SK-N-SH (cell line): ENCODE measurements at regions not wholly inside any gene's neighbourhood (a gene's known extent, or its start where the extent isn't known, plus 50 kb on each side); places are given as distances from the start of the nearest gene placed in this dataset.

Experiments used
- CTCF ChIA-PET: fragments of 300-600, 350-600 bp; formaldehyde crosslinking; extraction: SDS; loops from one replicate; lab custom pipeline; 2021; lab: Yijun Ruan, JAX
- POLR2A ChIA-PET: fragments of 350-600 bp; sonication (Branson Sonifier 250); formaldehyde crosslinking; extraction: SDS; loops from one replicate; lab custom pipeline; 2020; ENCODE audit warnings: antibody characterized with exemption, inconsistent platforms; lab: Yijun Ruan, JAX
- DNase-seq: peaks from one replicate; pipeline ENCODE4 v3.0.0; 2012
- H2AFZ ChIP-seq: fragments of 200-600 bp; sonication (generic); 2 replicates; pipeline ENCODE4 v1.8.1; 2016; ENCODE audit warnings: antibody characterized with exemption, mild to moderate bottlenecking, low read depth
- H3F3A ChIP-seq: fragments of 200-600 bp; sonication (generic); replicated peaks from 2 replicates; pipeline ENCODE3; 2016; ENCODE audit warnings: antibody characterized with exemption, mild to moderate bottlenecking; ENCODE audit not compliant: insufficient read depth
- H3K27ac ChIP-seq, 2 experiments: fragments of 200-500 bp in 1 of 2; fragments of 200-600 bp in 1 of 2; sonication (Bioruptor generic) in 1 of 2; sonication (generic), shearing (Covaris generic) in 1 of 2; 2 replicates each; pipeline versions ENCODE4 v1.5.1 to v1.6.1; 2014 to 2016; ENCODE audit warnings: low read depth in 2 of 2, inconsistent platforms in 1 of 2, low read length in 1 of 2, mild to moderate bottlenecking in 1 of 2, mixed read lengths in 1 of 2
- H3K27me3 ChIP-seq: fragments of 200-600 bp; sonication (generic), shearing (Covaris generic); 2 replicates; pipeline ENCODE4 v1.6.1; 2016; ENCODE audit warnings: mixed run types; ENCODE audit not compliant: insufficient read depth
- H3K36me3 ChIP-seq, 2 experiments: fragments of 200-500 bp in 1 of 2; fragments of 200-600 bp in 1 of 2; sonication (Bioruptor generic) in 1 of 2; sonication (generic) in 1 of 2; replicated peaks in 1 of 2; 2 replicates each; pipeline versions ENCODE3 to v1.5.1; 2014 to 2016; ENCODE audit warnings: low read length in 1 of 2, mild to moderate bottlenecking in 1 of 2; ENCODE audit not compliant: insufficient read depth in 2 of 2, control insufficient read depth in 1 of 2
- H3K4me1 ChIP-seq, 2 experiments: fragments of 200-500 bp in 1 of 2; fragments of 200-600 bp in 1 of 2; sonication (Bioruptor generic) in 1 of 2; sonication (generic), shearing (Covaris generic) in 1 of 2; 2 replicates each; pipeline versions ENCODE4 v1.5.1 to v1.6.1; 2014 to 2016; ENCODE audit warnings: low read depth in 1 of 2, low read length in 1 of 2, mixed run types in 1 of 2; ENCODE audit not compliant: insufficient read depth in 2 of 2, control insufficient read depth in 1 of 2
- H3K4me2 ChIP-seq: fragments of 200-600 bp; sonication (generic), shearing (Covaris generic); 2 replicates; pipeline ENCODE4 v1.6.1; 2017; ENCODE audit warnings: mixed run types
- H3K4me3 ChIP-seq, 2 experiments: fragments of 200-500 bp in 1 of 2; fragments of 200-600 bp in 1 of 2; sonication (Bioruptor generic) in 1 of 2; sonication (generic), shearing (Covaris generic) in 1 of 2; 2 replicates each; pipeline versions ENCODE4 v1.5.1 to v1.8.1; 2014 to 2016; ENCODE audit warnings: low read depth in 2 of 2, inconsistent platforms in 1 of 2, low read length in 1 of 2, mild to moderate bottlenecking in 1 of 2, mixed read lengths in 1 of 2, moderate library complexity in 1 of 2
- H3K79me2 ChIP-seq: fragments of 200-600 bp; sonication (generic); 2 replicates; pipeline ENCODE4 v1.8.1; 2017; ENCODE audit warnings: mild to moderate bottlenecking; ENCODE audit not compliant: insufficient read depth
- H3K9ac ChIP-seq: fragments of 200-600 bp; sonication (generic); 2 replicates; pipeline ENCODE4 v1.6.1; 2017; ENCODE audit warnings: mixed run types
- H3K9me2 ChIP-seq: fragments of 200-600 bp; sonication (generic); 2 replicates; pipeline ENCODE4 v1.6.1; 2017; ENCODE audit warnings: mixed run types
- H3K9me3 ChIP-seq: fragments of 200-600 bp; sonication (generic); 2 replicates; pipeline ENCODE4 v1.6.1; 2017; ENCODE audit warnings: mixed run types, mild to moderate bottlenecking, moderate library complexity
- H4K20me1 ChIP-seq: fragments of 200-600 bp; sonication (generic); 2 replicates; pipeline ENCODE4 v1.6.1; 2017; ENCODE audit warnings: mild to moderate bottlenecking, mixed run types; ENCODE audit not compliant: insufficient read depth
- ELF1 ChIP-seq: IDR thresholded peaks from 2 replicates; pipeline ENCODE4 v1.4.0; 2012
- EP300 ChIP-seq, 2 experiments: IDR thresholded peaks; 2 replicates each; pipeline versions ENCODE4 v1.4.0 to v1.6.1; 2012; ENCODE audit warnings: borderline replicate concordance in 1 of 2, low read depth in 1 of 2, low read length in 1 of 2
- EZH2phosphoT487 ChIP-seq: fragments of 200-600 bp; sonication (generic); IDR thresholded peaks from 2 replicates; pipeline ENCODE4 v1.6.1; 2017; ENCODE audit warnings: low read depth, mixed run types, mild to moderate bottlenecking, antibody characterized with exemption, moderate library complexity, borderline replicate concordance
- FOSL2 ChIP-seq: IDR thresholded peaks from 2 replicates; pipeline ENCODE4 v1.4.0; 2012; ENCODE audit warnings: low read depth, mild to moderate bottlenecking, moderate library complexity, borderline replicate concordance
- FOXJ3 ChIP-seq: sonication (generic); formaldehyde crosslinking; IDR thresholded peaks from 2 replicates; pipeline ENCODE4 v1.5.1; 2020; ENCODE audit warnings: mild to moderate bottlenecking, missing genetic modification reagents
- JUND ChIP-seq: IDR thresholded peaks from 2 replicates; pipeline ENCODE4 v1.4.0; 2012
- NRF1 ChIP-seq: IDR thresholded peaks from 2 replicates; pipeline ENCODE4 v1.6.1; 2012; ENCODE audit warnings: low read depth, mild to moderate bottlenecking, low read length
- RAD21 ChIP-seq: IDR thresholded peaks from 2 replicates; pipeline ENCODE4 v1.6.1; 2012; ENCODE audit warnings: mild to moderate bottlenecking, low read length
- RFX5 ChIP-seq: IDR thresholded peaks from 2 replicates; pipeline ENCODE4 v1.6.1; 2012; ENCODE audit warnings: mild to moderate bottlenecking, improper control_type of control experiment, low read length
- RXRA ChIP-seq: IDR thresholded peaks from 2 replicates; pipeline ENCODE4 v1.4.0; 2012; ENCODE audit warnings: low read depth, mild to moderate bottlenecking, borderline replicate concordance
- SIN3A ChIP-seq: IDR thresholded peaks from 2 replicates; pipeline ENCODE4 v1.6.1; 2012; ENCODE audit warnings: low read depth, mild to moderate bottlenecking, low read length, moderate library complexity, borderline replicate concordance
- TAF1 ChIP-seq: IDR thresholded peaks from 2 replicates; pipeline ENCODE4 v1.6.1; 2012; ENCODE audit warnings: low read depth, mild to moderate bottlenecking, low read length, moderate library complexity, borderline replicate concordance
- TCF12 ChIP-seq: IDR thresholded peaks from 2 replicates; pipeline ENCODE4 v1.4.0; 2012
- TEAD4 ChIP-seq: IDR thresholded peaks from 2 replicates; pipeline ENCODE4 v1.4.0; 2012; ENCODE audit warnings: mild to moderate bottlenecking, borderline replicate concordance; ENCODE audit not compliant: insufficient read depth
- WGBS: methylation state at CpG from one replicate; pipeline ENCODE4 v1.1.6; 2017; ENCODE audit warnings: low lambda C conversion rate; 5-methylcytosine and 5-hydroxymethylcytosine counted together
- TF ChIP-seq, protein P1 (sequence below): fragments of 150-350 bp; IDR thresholded peaks from 2 replicates; pipeline ENCODE4 v1.6.1; 2017; ENCODE audit warnings: antibody characterized with exemption, low read length, low read depth, borderline replicate concordance
- TF ChIP-seq, protein P2 (sequence below): IDR thresholded peaks from 2 replicates; pipeline ENCODE4; 2012
- TF ChIP-seq, protein P3 (sequence below): IDR thresholded peaks from 2 replicates; pipeline ENCODE4 v1.4.0; 2012; ENCODE audit warnings: low read depth, borderline replicate concordance

DNA sequence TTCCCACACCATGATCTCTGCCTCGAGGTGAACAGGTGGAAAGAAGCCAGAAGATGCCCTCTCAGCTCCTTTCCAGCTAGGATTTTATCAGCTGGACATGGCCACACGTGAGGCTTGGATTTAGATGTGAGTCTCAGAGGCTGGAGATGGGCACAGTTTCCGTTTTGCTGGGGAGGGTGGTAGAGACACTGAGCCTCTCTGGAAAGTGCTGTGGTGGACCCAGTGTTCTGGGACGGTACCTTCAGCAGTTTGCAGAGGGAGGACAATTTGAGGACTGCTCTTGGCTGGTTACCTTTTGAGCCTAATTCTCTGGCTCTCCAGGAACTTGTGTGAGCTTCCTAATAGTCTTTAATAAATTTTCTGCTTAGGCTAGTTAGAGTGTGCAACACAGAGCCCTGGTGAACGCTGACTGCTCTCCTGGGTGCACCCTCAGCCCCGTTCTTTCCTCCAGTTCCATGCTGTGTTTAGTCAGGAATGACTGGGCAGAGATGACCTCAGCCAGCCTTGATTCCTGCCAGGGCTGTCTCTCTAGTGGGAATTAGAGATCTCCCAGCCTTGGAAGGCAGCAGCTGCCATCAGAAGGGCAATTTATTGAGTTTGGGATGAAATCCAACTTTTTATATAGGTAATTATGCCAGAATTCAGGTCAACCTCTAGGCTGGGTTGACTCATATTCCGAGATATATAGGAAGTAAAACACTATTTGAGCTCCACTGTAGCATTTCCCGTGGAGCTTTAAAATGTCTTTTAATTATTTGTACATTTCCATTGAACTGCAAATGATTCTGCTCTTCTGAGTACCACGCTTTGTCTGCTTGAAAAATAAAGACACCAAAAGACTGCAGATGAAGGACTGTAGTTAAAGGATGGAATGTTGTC is 103.9 kb downstream of the GATA3 start (continued):
- TF ChIP-seq RAD21 (no peak), EZH2phosphoT487 (no peak), RXRA (peak; percentile 23; the same call in 1 of the 2 replicates), NRF1 (no peak), ELF1 (no peak), TAF1 (no peak), SIN3A (no peak), RFX5 (no peak), FOXJ3 (CRISPR knock-in tag) (no peak), TEAD4 (no peak)
- TF ChIP-seq, protein P1, sequence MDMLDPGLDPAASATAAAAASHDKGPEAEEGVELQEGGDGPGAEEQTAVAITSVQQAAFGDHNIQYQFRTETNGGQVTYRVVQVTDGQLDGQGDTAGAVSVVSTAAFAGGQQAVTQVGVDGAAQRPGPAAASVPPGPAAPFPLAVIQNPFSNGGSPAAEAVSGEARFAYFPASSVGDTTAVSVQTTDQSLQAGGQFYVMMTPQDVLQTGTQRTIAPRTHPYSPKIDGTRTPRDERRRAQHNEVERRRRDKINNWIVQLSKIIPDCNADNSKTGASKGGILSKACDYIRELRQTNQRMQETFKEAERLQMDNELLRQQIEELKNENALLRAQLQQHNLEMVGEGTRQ: no peak
- TF ChIP-seq, all 33 proteins: peak for 7

DNA sequence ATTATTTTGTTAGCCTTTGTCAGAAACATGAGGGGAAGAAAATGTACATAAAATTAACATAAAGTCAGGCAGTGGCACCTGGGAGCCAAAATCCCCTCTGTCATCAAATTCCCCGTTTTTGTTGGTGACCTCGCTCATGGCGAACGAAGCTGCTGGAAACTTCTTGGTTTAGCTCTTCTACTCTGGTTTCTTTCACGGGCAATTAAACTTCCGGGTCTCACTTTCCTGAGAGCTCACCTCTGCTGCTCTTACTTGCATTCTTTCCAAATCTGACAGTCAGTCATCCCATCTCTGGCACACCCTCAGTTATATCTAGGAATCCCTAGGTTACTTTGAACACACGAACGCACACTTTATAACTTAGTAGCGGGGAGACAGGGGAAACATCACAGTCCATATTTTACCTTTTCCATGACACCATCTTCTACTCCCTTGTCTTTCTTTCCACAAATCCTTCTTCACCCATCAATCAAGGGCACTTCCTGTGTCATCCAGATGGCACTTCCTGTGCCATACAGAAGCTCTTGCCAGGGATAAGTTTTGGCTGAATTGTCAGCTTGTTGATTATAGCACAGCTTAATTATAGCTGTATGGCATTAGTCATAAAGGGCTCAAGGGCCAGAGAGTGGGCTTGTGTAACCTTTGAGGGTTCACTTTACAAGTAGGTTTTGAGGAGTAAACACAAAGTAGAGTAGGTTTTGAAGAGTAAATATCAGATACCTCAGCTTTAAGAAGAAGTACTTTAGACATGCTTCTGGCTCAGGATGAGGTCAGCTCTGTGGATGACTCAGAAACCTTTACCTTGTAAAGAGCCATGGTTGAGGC is 105.1 kb downstream of the GATA3 start:
- Histone ChIP-seq H3K9me3 (no peaks in the 10 kb centered on the region), H2AFZ (0 out of 2 replicates have a peak overlapping the region, but pooled peaks have one; percentile 60), H3K36me3 (no peaks in the 10 kb centered on the region), H3K4me2 (no peak overlapping the region; the same call in 1 of the 2 replicates), H3K4me3 (no peak overlapping the region), H3K9ac (no peak overlapping the region), H3K79me2 (no peaks in the 10 kb centered on the region), H3K9me2 (no peaks in the 10 kb centered on the region), H4K20me1 (no peaks in the 10 kb centered on the region), H3K4me1 (peaks cover 7% of the 10 kb centered on the region in 2 experiments; a peak in 3 of 4 replicates), H3K27me3 (no peaks in the 10 kb centered on the region), H3K27ac (no peak overlapping the region; a peak in 1 of 4 replicates), H3F3A (peaks cover 7% of the 10 kb centered on the region)
- WGBS: 95% methylated on average over 9 of the region's 9 CpGs
- ChIA-PET CTCF (no interaction called here), POLR2A (no interaction called here)
- DNase-seq: no peak
- TF ChIP-seq JUND (no peak; the same call in 1 of the 2 replicates), TCF12 (peak; percentile 28; the same call in 1 of the 2 replicates), EP300 (IDR thresholded peaks at IDR 0.05; ENCODE audit: borderline replicate concordance in 1 of 2, low read depth in 1 of 2, low read length in 1 of 2) (no peak), FOSL2 (0 out of 2 replicates have a peak, but pooled peaks have one; percentile 29)
- TF ChIP-seq, protein P2, sequence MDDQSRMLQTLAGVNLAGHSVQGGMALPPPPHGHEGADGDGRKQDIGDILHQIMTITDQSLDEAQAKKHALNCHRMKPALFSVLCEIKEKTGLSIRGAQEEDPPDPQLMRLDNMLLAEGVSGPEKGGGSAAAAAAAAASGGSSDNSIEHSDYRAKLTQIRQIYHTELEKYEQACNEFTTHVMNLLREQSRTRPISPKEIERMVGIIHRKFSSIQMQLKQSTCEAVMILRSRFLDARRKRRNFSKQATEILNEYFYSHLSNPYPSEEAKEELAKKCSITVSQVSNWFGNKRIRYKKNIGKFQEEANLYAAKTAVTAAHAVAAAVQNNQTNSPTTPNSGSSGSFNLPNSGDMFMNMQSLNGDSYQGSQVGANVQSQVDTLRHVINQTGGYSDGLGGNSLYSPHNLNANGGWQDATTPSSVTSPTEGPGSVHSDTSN: peak; percentile 64
- TF ChIP-seq, protein P3, sequence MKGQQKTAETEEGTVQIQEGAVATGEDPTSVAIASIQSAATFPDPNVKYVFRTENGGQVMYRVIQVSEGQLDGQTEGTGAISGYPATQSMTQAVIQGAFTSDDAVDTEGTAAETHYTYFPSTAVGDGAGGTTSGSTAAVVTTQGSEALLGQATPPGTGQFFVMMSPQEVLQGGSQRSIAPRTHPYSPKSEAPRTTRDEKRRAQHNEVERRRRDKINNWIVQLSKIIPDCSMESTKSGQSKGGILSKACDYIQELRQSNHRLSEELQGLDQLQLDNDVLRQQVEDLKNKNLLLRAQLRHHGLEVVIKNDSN: no peak
